ENCODE measurements at regions not wholly inside any gene's neighbourhood (a gene's known extent, or its start where the extent isn't known, plus 50 kb on each side); places are given as distances from the start of the nearest gene placed in this dataset.

GRCh38 chr15:93846148-93846547 lies 385.2 kb upstream of the MCTP2 start:
- Histone ChIP-seq H3K56ac (replicated peaks; ENCODE audit: insufficient read length, low read depth, low read length) (no peak overlapping the region), H2BK5ac (ENCODE audit: low read depth, low read length) (no peak overlapping the region), H3K9me3 (ENCODE audit: insufficient read depth in 2 of 2, low read depth in 1 of 2, low read length in 1 of 2) (no peaks in the 10 kb centered on the region), H2BK20ac (ENCODE audit: low read length) (no peak overlapping the region), H2AFZ (ENCODE audit: low read length) (no peak overlapping the region), H2BK120ac (replicated peaks; ENCODE audit: low read depth, low read length) (no peak overlapping the region), H3K79me1 (ENCODE audit: low read depth, low read length) (no peaks in the 10 kb centered on the region), H3K14ac (ENCODE audit: insufficient read length) (no peak overlapping the region), H4K8ac (ENCODE audit: extremely low read depth, insufficient read depth, low read length) (no peak overlapping the region), H2BK15ac (ENCODE audit: low read length) (no peak overlapping the region), H3K23me2 (ENCODE audit: low read depth, low read length) (no peaks in the 10 kb centered on the region), H3K18ac (ENCODE audit: extremely low read depth, low read length) (no peak overlapping the region), H3K4me1 (replicated peaks in 1 of 4; ENCODE audit: control insufficient read depth in 3 of 4, insufficient read depth in 4 of 4, low read length in 3 of 4) (no peaks in the 10 kb centered on the region), H3K4me3 (ENCODE audit: extremely low read depth in 1 of 4, insufficient read depth in 2 of 4, low read depth in 3 of 4, low read length in 4 of 4) (no peak overlapping the region), H3K27me3 (replicated peaks in 1 of 4; ENCODE audit: control insufficient read depth in 3 of 4, extremely low read depth in 1 of 4, insufficient read depth in 3 of 4, low read length in 3 of 4) (no peaks in the 10 kb centered on the region), H2AK5ac (ENCODE audit: low read depth, low read length) (no peak overlapping the region), H3K36me3 (ENCODE audit: control insufficient read depth in 2 of 4, insufficient read depth in 4 of 4, low read length in 3 of 4) (no peaks in the 10 kb centered on the region), H3K27ac (ENCODE audit: low read depth, low read length) (no peak overlapping the region), H3K79me2 (ENCODE audit: control insufficient read depth in 1 of 2, insufficient read depth in 2 of 2, low read length in 2 of 2) (no peaks in the 10 kb centered on the region), H4K20me1 (replicated peaks in 1 of 2; ENCODE audit: control insufficient read depth in 1 of 2, insufficient read depth in 2 of 2, low read length in 2 of 2) (no peaks in the 10 kb centered on the region), H4K91ac (replicated peaks; ENCODE audit: insufficient read length, low read length) (no peak overlapping the region), H4K5ac (ENCODE audit: insufficient read length, low read depth, low read length) (no peak overlapping the region), H3K23ac (ENCODE audit: insufficient read length) (no peak overlapping the region), H2BK12ac (ENCODE audit: low read depth, low read length) (no peak overlapping the region), H3K4ac (replicated peaks; ENCODE audit: insufficient read length, low read depth, low read length) (no peak overlapping the region), H3K9ac (replicated peaks in 1 of 4; ENCODE audit: extremely low read depth in 1 of 4, low read depth in 3 of 4, low read length in 3 of 4) (no peak overlapping the region), H3K4me2 (ENCODE audit: insufficient read depth in 1 of 2, low read depth in 2 of 2, low read length in 2 of 2) (no peak overlapping the region)
- POLR2A ChIA-PET (ENCODE audit: partially characterized antibody), result no interaction called here
- CTCF ChIA-PET (ENCODE audit: partially characterized antibody), result no interaction called here
- DNase-seq (ENCODE audit: low read depth in 1 of 2, low spot score in 2 of 2) (no peak), FAIRE-seq (no peak)
- 91% methylated on average over 9 of the region's 9 CpGs; no CpG with 5 or more reads in 1 of the 2 experiments for WGBS, 2 experiments (ENCODE audit: extremely low coverage in 1 of 2, insufficient coverage in 1 of 2, insufficient read length in 1 of 2, insufficient replicate concordance in 2 of 2, low coverage in 1 of 2, low lambda C conversion rate in 2 of 2, missing lambda C conversion rate in 1 of 2)
- TF ChIP-seq CTBP2 (IDR thresholded peaks at IDR 0.05; ENCODE audit: borderline replicate concordance, insufficient read depth, insufficient read length, low read length), result no peak
- TF ChIP-seq KDM1A (IDR thresholded peaks at IDR 0.05; ENCODE audit: borderline replicate concordance, low read length), result no peak
- no peak for TF ChIP-seq EZH2 (IDR thresholded peaks at IDR 0.05; ENCODE audit: low read depth, low read length, severe bottlenecking)
- no peak for TF ChIP-seq EGR1 (IDR thresholded peaks at IDR 0.05; ENCODE audit: borderline replicate concordance, low read depth, low read length)
- TF ChIP-seq RBBP5 (IDR thresholded peaks at IDR 0.05; ENCODE audit: borderline replicate concordance, low read depth, low read length), result no peak
- no peak for TF ChIP-seq MAFK (IDR thresholded peaks at IDR 0.05; ENCODE audit: low read depth, low read length)
- TF ChIP-seq EP300 (IDR thresholded peaks at IDR 0.05; ENCODE audit: borderline replicate concordance in 1 of 2, low read depth in 2 of 2, low read length in 2 of 2), result no peak

Data from H1 (cell line).